ENCODE measurements at regions not wholly inside any gene's neighbourhood (a gene's known extent, or its start where the extent isn't known, plus 50 kb on each side); places are given as distances from the start of the nearest gene placed in this dataset.

DNA sequence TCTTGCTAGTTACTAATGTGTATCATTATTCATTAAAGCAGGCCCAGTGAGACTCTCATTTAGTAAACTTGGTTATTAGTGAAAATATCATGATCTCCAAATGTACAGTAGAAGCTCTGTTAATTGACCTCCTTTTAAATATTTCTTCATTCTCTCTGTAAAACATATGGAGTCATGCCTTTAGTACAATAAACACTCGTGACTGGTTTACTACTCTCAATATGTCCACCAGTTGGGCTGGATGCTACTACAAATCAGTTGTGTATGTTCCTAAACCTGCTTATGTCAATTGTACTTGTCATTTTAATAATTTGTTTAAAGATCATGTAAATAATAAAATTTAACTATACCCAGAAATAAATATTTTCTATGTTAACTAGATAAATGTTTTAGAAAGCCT lies 68.6 kb upstream of the COMTD1 start:
- peaks cover 78% of the 10 kb centered on the region for H3K9me3 Mint-ChIP-seq
- ATAC-seq (no peak), DNase-seq (ENCODE audit: low spot score) (no peak)
- CTCF ChIA-PET, result no interaction called here
- POLR2A ChIA-PET, result no interaction called here
- H3K27me3 Mint-ChIP-seq (ENCODE audit: low read depth), result peaks cover 7% of the 10 kb centered on the region
- H3K27ac Mint-ChIP-seq, result no peak overlapping the region
- H3K36me3 Mint-ChIP-seq, result peaks cover 31% of the 10 kb centered on the region
- no peaks in the 10 kb centered on the region for H3K4me1 Mint-ChIP-seq
- no peak overlapping the region for H3K4me3 Mint-ChIP-seq
- TF ChIP-seq ZNF121 (CRISPR knock-in tag; IDR thresholded peaks at IDR 0.05), result no peak
- no peak for TF ChIP-seq SMAD3 (CRISPR knock-in tag; IDR thresholded peaks at IDR 0.05; ENCODE audit: borderline replicate concordance)
- TF ChIP-seq, protein P1, sequence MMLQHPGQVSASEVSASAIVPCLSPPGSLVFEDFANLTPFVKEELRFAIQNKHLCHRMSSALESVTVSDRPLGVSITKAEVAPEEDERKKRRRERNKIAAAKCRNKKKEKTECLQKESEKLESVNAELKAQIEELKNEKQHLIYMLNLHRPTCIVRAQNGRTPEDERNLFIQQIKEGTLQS (CRISPR knock-in tag; conservative IDR thresholded peaks at IDR 0.05), result no peak
- TF ChIP-seq, protein P2, sequence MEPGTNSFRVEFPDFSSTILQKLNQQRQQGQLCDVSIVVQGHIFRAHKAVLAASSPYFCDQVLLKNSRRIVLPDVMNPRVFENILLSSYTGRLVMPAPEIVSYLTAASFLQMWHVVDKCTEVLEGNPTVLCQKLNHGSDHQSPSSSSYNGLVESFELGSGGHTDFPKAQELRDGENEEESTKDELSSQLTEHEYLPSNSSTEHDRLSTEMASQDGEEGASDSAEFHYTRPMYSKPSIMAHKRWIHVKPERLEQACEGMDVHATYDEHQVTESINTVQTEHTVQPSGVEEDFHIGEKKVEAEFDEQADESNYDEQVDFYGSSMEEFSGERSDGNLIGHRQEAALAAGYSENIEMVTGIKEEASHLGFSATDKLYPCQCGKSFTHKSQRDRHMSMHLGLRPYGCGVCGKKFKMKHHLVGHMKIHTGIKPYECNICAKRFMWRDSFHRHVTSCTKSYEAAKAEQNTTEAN (CRISPR knock-in tag; IDR thresholded peaks at IDR 0.05), result no peak
- TF ChIP-seq, protein P3, sequence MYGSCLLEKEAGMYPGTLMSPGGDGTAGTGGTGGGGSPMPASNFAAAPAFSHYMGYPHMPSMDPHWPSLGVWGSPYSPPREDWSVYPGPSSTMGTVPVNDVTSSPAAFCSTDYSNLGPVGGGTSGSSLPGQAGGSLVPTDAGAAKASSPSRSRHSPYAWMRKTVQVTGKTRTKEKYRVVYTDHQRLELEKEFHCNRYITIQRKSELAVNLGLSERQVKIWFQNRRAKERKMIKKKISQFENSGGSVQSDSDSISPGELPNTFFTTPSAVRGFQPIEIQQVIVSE (CRISPR knock-in tag; IDR thresholded peaks at IDR 0.05; ENCODE audit: borderline replicate concordance), result no peak
- TF ChIP-seq, protein P4, sequence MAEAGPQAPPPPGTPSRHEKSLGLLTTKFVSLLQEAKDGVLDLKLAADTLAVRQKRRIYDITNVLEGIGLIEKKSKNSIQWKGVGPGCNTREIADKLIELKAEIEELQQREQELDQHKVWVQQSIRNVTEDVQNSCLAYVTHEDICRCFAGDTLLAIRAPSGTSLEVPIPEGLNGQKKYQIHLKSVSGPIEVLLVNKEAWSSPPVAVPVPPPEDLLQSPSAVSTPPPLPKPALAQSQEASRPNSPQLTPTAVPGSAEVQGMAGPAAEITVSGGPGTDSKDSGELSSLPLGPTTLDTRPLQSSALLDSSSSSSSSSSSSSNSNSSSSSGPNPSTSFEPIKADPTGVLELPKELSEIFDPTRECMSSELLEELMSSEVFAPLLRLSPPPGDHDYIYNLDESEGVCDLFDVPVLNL (CRISPR knock-in tag; IDR thresholded peaks at IDR 0.05; ENCODE audit: borderline replicate concordance, low read depth), result no peak
- no peak for TF ChIP-seq SP1 (CRISPR knock-in tag; conservative IDR thresholded peaks at IDR 0.05)
- TF ChIP-seq NR1H2 (CRISPR knock-in tag; IDR thresholded peaks at IDR 0.05), result no peak
- no peak for TF ChIP-seq HMGA2 (CRISPR knock-in tag; IDR thresholded peaks at IDR 0.05)
- TF ChIP-seq, protein P5, sequence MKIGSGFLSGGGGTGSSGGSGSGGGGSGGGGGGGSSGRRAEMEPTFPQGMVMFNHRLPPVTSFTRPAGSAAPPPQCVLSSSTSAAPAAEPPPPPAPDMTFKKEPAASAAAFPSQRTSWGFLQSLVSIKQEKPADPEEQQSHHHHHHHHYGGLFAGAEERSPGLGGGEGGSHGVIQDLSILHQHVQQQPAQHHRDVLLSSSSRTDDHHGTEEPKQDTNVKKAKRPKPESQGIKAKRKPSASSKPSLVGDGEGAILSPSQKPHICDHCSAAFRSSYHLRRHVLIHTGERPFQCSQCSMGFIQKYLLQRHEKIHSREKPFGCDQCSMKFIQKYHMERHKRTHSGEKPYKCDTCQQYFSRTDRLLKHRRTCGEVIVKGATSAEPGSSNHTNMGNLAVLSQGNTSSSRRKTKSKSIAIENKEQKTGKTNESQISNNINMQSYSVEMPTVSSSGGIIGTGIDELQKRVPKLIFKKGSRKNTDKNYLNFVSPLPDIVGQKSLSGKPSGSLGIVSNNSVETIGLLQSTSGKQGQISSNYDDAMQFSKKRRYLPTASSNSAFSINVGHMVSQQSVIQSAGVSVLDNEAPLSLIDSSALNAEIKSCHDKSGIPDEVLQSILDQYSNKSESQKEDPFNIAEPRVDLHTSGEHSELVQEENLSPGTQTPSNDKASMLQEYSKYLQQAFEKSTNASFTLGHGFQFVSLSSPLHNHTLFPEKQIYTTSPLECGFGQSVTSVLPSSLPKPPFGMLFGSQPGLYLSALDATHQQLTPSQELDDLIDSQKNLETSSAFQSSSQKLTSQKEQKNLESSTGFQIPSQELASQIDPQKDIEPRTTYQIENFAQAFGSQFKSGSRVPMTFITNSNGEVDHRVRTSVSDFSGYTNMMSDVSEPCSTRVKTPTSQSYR (CRISPR knock-in tag; IDR thresholded peaks at IDR 0.05), result no peak
- TF ChIP-seq, protein P6, sequence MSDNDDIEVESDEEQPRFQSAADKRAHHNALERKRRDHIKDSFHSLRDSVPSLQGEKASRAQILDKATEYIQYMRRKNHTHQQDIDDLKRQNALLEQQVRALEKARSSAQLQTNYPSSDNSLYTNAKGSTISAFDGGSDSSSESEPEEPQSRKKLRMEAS (CRISPR knock-in tag; IDR thresholded peaks at IDR 0.05), result no peak
- no peak for TF ChIP-seq OVOL2 (CRISPR knock-in tag; IDR thresholded peaks at IDR 0.05; ENCODE audit: borderline replicate concordance)
- TF ChIP-seq MYBL2 (CRISPR knock-in tag; IDR thresholded peaks at IDR 0.05), result no peak

DNA sequence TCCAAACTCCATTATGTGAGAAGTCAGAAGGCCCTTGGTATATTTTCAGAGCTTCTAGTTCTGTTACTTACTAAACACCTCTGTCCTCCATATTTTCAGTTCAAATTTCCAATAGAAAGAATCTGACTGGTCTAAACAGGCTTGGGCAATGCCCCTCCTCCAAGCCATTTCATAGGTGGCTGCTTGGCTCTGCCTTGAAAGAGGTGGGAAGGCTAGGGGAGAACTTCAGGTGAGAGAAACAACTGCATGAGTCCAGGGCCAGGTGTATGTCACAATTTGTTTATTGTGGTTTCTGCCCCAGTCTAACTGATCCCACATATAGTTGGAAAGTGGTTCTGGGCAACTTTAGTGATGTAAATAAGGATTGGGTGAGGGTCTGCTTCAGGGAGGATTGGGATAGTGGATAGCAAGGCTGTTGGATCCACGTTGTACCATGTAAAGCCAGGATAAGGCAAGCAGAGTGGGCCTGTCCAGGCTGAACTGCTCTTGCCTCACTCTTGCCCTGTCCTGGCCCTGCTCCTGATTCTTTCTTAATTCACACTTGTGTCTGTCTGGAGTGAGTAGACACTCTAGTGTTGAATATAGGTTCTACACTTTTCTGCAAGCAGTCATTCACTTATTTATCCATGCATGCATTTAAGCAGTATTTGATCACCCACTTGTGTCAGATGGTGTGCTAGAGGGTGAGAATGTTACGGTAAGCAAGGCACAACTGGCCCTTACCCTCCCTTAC lies 67.5 kb upstream of the COMTD1 start:
- Mint-ChIP-seq H3K4me3 (no peak overlapping the region), H3K36me3 (peaks cover 31% of the 10 kb centered on the region), H3K4me1 (no peaks in the 10 kb centered on the region), H3K9me3 (peaks cover 78% of the 10 kb centered on the region), H3K27ac (no peak overlapping the region), H3K27me3 (ENCODE audit: low read depth) (peaks cover 7% of the 10 kb centered on the region)
- DNase-seq (ENCODE audit: low spot score) (no peak), ATAC-seq (no peak)
- ChIA-PET CTCF (no interaction called here), POLR2A (no interaction called here)
- no peak for TF ChIP-seq ZNF396 (CRISPR knock-in tag; IDR thresholded peaks at IDR 0.05; ENCODE audit: borderline replicate concordance)
- TF ChIP-seq, protein P7, sequence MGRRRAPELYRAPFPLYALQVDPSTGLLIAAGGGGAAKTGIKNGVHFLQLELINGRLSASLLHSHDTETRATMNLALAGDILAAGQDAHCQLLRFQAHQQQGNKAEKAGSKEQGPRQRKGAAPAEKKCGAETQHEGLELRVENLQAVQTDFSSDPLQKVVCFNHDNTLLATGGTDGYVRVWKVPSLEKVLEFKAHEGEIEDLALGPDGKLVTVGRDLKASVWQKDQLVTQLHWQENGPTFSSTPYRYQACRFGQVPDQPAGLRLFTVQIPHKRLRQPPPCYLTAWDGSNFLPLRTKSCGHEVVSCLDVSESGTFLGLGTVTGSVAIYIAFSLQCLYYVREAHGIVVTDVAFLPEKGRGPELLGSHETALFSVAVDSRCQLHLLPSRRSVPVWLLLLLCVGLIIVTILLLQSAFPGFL (CRISPR knock-in tag; IDR thresholded peaks at IDR 0.05; ENCODE audit: borderline replicate concordance), result no peak
